WTC11 (cell line): ENCODE measurements at regions not wholly inside any gene's neighbourhood (a gene's known extent, or its start where the extent isn't known, plus 50 kb on each side); places are given as distances from the start of the nearest gene placed in this dataset.

Experiments used
- ATAC-seq: fragments of 200-7000 bp; cut with Tn5 transposase; 2 replicates; pipeline ENCODE4 v1.10.0; 2021; ENCODE audit warnings: mild to moderate bottlenecking, moderate library complexity
- CTCF ChIA-PET: fragments of 300-600 bp; sonication (Branson Sonifier 250); formaldehyde crosslinking; loops from one replicate; lab custom pipeline; 2021; ENCODE audit warnings: antibody characterized with exemption; lab: Charles Lee
- POLR2A ChIA-PET: fragments of 350-600 bp; sonication (Branson Sonifier 250); formaldehyde crosslinking; loops from one replicate; lab custom pipeline; 2021; ENCODE audit warnings: antibody characterized with exemption; lab: Charles Lee
- DNase-seq: peaks from one replicate; pipeline ENCODE4 v3.0.0; 2021; ENCODE audit warnings: low spot score
- H3K27ac Mint-ChIP-seq: 2 replicates; pipeline ENCODE4 v1.8.0; 2021; ENCODE audit warnings: mixed read lengths
- H3K27me3 Mint-ChIP-seq: 2 replicates; pipeline ENCODE4 v1.8.0; 2021; ENCODE audit warnings: low read depth, mild to moderate bottlenecking, moderate library complexity, mixed read lengths
- H3K36me3 Mint-ChIP-seq: 2 replicates; pipeline ENCODE4 v1.8.0; 2021; ENCODE audit warnings: mixed read lengths
- H3K4me1 Mint-ChIP-seq: 2 replicates; pipeline ENCODE4 v1.8.0; 2022; ENCODE audit warnings: mixed read lengths
- H3K4me3 Mint-ChIP-seq: 2 replicates; pipeline ENCODE4 v1.8.0; 2021; ENCODE audit warnings: mild to moderate bottlenecking, moderate library complexity, mixed read lengths
- H3K9me3 Mint-ChIP-seq: 2 replicates; pipeline ENCODE4 v1.8.0; 2021; ENCODE audit warnings: mixed read lengths
- CREB1 ChIP-seq: sonication (generic); formaldehyde crosslinking; IDR thresholded peaks from 2 replicates; pipeline ENCODE4 v1.8.0; 2023; ENCODE audit warnings: mild to moderate bottlenecking, missing genetic modification reagents
- EMX1 ChIP-seq: fragments of 250-450 bp; sonication (Bioruptor Pico); IDR thresholded peaks from 2 replicates; pipeline ENCODE4 v1.8.0; 2021; ENCODE audit warnings: mild to moderate bottlenecking
- NR3C1 ChIP-seq: sonication (generic); formaldehyde crosslinking; conservative IDR thresholded peaks from 2 replicates; pipeline ENCODE4 v1.8.1; 2023; ENCODE audit warnings: low read depth, mild to moderate bottlenecking, missing genetic modification reagents
- RELA ChIP-seq: sonication (generic); formaldehyde crosslinking; IDR thresholded peaks from 2 replicates; pipeline ENCODE4 v1.8.1; 2022; ENCODE audit warnings: missing genetic modification reagents, mild to moderate bottlenecking, borderline replicate concordance
- TP53 ChIP-seq: sonication (generic); formaldehyde crosslinking; IDR thresholded peaks from 2 replicates; pipeline ENCODE4 v1.8.1; 2023; ENCODE audit warnings: mild to moderate bottlenecking, missing genetic modification reagents
- ZNF121 ChIP-seq: sonication (generic); formaldehyde crosslinking; IDR thresholded peaks from 2 replicates; pipeline ENCODE4 v1.8.0; 2023; ENCODE audit warnings: missing genetic modification reagents
- ZNF219 ChIP-seq: sonication (generic); formaldehyde crosslinking; IDR thresholded peaks from 2 replicates; pipeline ENCODE4 v1.8.0; 2023; ENCODE audit warnings: missing genetic modification reagents, mild to moderate bottlenecking, borderline replicate concordance
- ZNF232 ChIP-seq: sonication (generic); formaldehyde crosslinking; IDR thresholded peaks from 2 replicates; pipeline ENCODE4 v1.8.0; 2022; ENCODE audit warnings: mild to moderate bottlenecking, missing genetic modification reagents
- TF ChIP-seq, protein P1 (sequence below): sonication (generic); formaldehyde crosslinking; IDR thresholded peaks from 2 replicates; pipeline ENCODE4 v1.8.0; 2022; ENCODE audit warnings: missing genetic modification reagents
- TF ChIP-seq, protein P2 (sequence below): sonication (generic); formaldehyde crosslinking; IDR thresholded peaks from 2 replicates; pipeline ENCODE4 v1.8.0; 2023; ENCODE audit warnings: missing genetic modification reagents
- TF ChIP-seq, protein P3 (sequence below): sonication (generic); formaldehyde crosslinking; IDR thresholded peaks from 2 replicates; pipeline ENCODE4 v1.8.0; 2022; ENCODE audit warnings: mild to moderate bottlenecking, missing genetic modification reagents
- TF ChIP-seq, protein P4 (sequence below): fragments of 250-450 bp; sonication (Bioruptor Pico); IDR thresholded peaks from 2 replicates; pipeline ENCODE4 v1.9.0; 2021; ENCODE audit warnings: mild to moderate bottlenecking
- TF ChIP-seq, protein P5 (sequence below): sonication (generic); formaldehyde crosslinking; IDR thresholded peaks from 2 replicates; pipeline ENCODE4 v1.8.1; 2023; ENCODE audit warnings: mild to moderate bottlenecking, missing genetic modification reagents, borderline replicate concordance
- TF ChIP-seq, protein P6 (sequence below): sonication (generic); formaldehyde crosslinking; IDR thresholded peaks from 2 replicates; pipeline ENCODE4 v1.8.1; 2022; ENCODE audit warnings: missing genetic modification reagents, borderline replicate concordance
- TF ChIP-seq, protein P7 (sequence below): fragments of 250-450 bp; sonication (Bioruptor Pico); IDR thresholded peaks from 2 replicates; pipeline ENCODE4 v1.9.0; 2021; ENCODE audit warnings: moderate library complexity, mild to moderate bottlenecking, inconsistent platforms, borderline replicate concordance
- TF ChIP-seq, protein P8 (sequence below): sonication (generic); formaldehyde crosslinking; IDR thresholded peaks from 2 replicates; pipeline ENCODE4 v1.8.1; 2022; ENCODE audit warnings: low read depth, missing genetic modification reagents, borderline replicate concordance

DNA sequence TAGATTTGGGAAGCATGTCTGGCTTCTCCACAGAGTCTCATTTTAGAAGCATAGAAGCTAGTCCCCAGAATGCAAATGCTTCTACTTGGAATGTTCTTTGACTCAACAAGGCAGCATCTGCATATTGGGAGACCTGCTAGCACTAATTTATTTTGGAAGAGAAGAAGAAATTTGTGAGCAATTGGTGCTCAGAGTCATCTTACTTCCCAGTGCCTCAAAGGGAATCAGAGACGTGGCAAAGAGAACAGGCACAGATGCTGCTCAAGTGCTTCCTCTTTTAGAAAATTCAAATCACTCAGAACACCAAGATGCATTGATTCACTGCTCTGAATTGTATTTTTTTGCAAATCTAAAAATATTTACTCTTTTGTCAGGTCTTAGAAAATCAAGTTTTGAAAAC lies 255.7 kb downstream of the BRINP2 start (continued):
- TF ChIP-seq, protein P1, sequence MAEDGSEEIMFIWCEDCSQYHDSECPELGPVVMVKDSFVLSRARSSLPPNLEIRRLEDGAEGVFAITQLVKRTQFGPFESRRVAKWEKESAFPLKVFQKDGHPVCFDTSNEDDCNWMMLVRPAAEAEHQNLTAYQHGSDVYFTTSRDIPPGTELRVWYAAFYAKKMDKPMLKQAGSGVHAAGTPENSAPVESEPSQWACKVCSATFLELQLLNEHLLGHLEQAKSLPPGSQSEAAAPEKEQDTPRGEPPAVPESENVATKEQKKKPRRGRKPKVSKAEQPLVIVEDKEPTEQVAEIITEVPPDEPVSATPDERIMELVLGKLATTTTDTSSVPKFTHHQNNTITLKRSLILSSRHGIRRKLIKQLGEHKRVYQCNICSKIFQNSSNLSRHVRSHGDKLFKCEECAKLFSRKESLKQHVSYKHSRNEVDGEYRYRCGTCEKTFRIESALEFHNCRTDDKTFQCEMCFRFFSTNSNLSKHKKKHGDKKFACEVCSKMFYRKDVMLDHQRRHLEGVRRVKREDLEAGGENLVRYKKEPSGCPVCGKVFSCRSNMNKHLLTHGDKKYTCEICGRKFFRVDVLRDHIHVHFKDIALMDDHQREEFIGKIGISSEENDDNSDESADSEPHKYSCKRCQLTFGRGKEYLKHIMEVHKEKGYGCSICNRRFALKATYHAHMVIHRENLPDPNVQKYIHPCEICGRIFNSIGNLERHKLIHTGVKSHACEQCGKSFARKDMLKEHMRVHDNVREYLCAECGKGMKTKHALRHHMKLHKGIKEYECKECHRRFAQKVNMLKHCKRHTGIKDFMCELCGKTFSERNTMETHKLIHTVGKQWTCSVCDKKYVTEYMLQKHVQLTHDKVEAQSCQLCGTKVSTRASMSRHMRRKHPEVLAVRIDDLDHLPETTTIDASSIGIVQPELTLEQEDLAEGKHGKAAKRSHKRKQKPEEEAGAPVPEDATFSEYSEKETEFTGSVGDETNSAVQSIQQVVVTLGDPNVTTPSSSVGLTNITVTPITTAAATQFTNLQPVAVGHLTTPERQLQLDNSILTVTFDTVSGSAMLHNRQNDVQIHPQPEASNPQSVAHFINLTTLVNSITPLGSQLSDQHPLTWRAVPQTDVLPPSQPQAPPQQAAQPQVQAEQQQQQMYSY = no peak
- TF ChIP-seq ZNF219 (CRISPR knock-in tag) = no peak

DNA sequence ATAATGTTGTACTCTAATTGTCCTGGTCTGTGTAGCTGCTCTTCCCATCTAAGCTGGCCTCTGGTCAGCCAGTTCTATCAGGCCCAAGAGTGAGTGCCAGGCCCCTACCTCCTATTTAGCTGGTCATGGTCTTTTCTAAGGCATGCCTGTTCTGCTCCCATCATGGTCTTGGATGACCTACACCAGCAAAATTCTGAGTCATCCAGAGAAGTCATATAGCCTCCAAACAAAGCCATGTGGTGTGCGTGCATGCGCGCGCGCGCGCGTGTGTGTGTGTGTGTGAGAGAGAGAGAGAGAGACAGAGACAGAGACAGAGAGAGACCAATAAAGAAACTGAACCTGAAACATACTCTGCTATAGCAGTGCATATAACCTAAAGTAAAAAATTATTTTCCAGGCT lies 254.4 kb downstream of the BRINP2 start:
- no peaks in the 10 kb centered on the region for H3K4me1 Mint-ChIP-seq
- TF ChIP-seq, protein P2, sequence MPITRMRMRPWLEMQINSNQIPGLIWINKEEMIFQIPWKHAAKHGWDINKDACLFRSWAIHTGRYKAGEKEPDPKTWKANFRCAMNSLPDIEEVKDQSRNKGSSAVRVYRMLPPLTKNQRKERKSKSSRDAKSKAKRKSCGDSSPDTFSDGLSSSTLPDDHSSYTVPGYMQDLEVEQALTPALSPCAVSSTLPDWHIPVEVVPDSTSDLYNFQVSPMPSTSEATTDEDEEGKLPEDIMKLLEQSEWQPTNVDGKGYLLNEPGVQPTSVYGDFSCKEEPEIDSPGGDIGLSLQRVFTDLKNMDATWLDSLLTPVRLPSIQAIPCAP (CRISPR knock-in tag) = no peak
- ATAC-seq (no peak), DNase-seq (no peak)
- H3K27ac Mint-ChIP-seq = no peak overlapping the region
- H3K36me3 Mint-ChIP-seq = no peaks in the 10 kb centered on the region
- H3K27me3 Mint-ChIP-seq = no peaks in the 10 kb centered on the region
- no peak overlapping the region for H3K4me3 Mint-ChIP-seq
- H3K9me3 Mint-ChIP-seq = no peaks in the 10 kb centered on the region
- CTCF ChIA-PET = no interaction called here
- POLR2A ChIA-PET = no interaction called here

DNA sequence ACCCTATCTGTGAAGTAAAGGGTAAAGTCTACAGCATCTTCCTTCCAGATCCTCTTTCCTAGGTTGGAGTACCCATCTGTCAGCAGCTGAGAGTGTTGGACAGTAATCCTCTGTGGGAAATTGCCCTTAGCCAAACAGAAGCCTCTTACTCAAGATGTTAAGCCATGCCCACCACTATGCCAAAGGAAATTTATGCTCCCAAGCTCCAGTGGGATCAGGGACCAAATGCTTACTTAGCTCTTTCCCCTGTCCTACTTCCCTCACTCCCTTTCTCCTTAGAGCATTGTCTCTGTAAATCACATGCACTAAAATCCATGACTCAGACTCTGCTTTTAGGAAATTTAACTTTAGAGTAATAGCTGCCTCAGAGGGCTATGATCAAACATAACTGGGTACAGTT lies 254.0 kb downstream of the BRINP2 start:
- POLR2A ChIA-PET = no interaction called here
- Mint-ChIP-seq H3K9me3 (no peaks in the 10 kb centered on the region), H3K27me3 (no peaks in the 10 kb centered on the region), H3K36me3 (no peaks in the 10 kb centered on the region), H3K4me3 (no peak overlapping the region), H3K27ac (no peak overlapping the region), H3K4me1 (no peaks in the 10 kb centered on the region)
- TF ChIP-seq, protein P3, sequence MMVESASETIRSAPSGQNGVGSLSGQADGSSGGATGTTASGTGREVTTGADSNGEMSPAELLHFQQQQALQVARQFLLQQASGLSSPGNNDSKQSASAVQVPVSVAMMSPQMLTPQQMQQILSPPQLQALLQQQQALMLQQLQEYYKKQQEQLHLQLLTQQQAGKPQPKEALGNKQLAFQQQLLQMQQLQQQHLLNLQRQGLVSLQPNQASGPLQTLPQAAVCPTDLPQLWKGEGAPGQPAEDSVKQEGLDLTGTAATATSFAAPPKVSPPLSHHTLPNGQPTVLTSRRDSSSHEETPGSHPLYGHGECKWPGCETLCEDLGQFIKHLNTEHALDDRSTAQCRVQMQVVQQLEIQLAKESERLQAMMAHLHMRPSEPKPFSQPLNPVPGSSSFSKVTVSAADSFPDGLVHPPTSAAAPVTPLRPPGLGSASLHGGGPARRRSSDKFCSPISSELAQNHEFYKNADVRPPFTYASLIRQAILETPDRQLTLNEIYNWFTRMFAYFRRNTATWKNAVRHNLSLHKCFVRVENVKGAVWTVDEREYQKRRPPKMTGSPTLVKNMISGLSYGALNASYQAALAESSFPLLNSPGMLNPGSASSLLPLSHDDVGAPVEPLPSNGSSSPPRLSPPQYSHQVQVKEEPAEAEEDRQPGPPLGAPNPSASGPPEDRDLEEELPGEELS (CRISPR knock-in tag) = no peak
- TF ChIP-seq, protein P4, sequence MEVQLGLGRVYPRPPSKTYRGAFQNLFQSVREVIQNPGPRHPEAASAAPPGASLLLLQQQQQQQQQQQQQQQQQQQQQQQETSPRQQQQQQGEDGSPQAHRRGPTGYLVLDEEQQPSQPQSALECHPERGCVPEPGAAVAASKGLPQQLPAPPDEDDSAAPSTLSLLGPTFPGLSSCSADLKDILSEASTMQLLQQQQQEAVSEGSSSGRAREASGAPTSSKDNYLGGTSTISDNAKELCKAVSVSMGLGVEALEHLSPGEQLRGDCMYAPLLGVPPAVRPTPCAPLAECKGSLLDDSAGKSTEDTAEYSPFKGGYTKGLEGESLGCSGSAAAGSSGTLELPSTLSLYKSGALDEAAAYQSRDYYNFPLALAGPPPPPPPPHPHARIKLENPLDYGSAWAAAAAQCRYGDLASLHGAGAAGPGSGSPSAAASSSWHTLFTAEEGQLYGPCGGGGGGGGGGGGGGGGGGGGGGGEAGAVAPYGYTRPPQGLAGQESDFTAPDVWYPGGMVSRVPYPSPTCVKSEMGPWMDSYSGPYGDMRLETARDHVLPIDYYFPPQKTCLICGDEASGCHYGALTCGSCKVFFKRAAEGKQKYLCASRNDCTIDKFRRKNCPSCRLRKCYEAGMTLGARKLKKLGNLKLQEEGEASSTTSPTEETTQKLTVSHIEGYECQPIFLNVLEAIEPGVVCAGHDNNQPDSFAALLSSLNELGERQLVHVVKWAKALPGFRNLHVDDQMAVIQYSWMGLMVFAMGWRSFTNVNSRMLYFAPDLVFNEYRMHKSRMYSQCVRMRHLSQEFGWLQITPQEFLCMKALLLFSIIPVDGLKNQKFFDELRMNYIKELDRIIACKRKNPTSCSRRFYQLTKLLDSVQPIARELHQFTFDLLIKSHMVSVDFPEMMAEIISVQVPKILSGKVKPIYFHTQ (CRISPR knock-in tag) = no peak
- TF ChIP-seq RELA (CRISPR knock-in tag) = no peak
- TF ChIP-seq, protein P5, sequence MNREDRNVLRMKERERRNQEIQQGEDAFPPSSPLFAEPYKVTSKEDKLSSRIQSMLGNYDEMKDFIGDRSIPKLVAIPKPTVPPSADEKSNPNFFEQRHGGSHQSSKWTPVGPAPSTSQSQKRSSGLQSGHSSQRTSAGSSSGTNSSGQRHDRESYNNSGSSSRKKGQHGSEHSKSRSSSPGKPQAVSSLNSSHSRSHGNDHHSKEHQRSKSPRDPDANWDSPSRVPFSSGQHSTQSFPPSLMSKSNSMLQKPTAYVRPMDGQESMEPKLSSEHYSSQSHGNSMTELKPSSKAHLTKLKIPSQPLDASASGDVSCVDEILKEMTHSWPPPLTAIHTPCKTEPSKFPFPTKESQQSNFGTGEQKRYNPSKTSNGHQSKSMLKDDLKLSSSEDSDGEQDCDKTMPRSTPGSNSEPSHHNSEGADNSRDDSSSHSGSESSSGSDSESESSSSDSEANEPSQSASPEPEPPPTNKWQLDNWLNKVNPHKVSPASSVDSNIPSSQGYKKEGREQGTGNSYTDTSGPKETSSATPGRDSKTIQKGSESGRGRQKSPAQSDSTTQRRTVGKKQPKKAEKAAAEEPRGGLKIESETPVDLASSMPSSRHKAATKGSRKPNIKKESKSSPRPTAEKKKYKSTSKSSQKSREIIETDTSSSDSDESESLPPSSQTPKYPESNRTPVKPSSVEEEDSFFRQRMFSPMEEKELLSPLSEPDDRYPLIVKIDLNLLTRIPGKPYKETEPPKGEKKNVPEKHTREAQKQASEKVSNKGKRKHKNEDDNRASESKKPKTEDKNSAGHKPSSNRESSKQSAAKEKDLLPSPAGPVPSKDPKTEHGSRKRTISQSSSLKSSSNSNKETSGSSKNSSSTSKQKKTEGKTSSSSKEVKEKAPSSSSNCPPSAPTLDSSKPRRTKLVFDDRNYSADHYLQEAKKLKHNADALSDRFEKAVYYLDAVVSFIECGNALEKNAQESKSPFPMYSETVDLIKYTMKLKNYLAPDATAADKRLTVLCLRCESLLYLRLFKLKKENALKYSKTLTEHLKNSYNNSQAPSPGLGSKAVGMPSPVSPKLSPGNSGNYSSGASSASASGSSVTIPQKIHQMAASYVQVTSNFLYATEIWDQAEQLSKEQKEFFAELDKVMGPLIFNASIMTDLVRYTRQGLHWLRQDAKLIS (CRISPR knock-in tag) = no peak
- no peak for TF ChIP-seq NR3C1
- TF ChIP-seq CREB1 = no peak
- TF ChIP-seq ZNF121 (CRISPR knock-in tag) = no peak
- no peak for TF ChIP-seq TP53 (CRISPR knock-in tag)
- TF ChIP-seq, protein P6, sequence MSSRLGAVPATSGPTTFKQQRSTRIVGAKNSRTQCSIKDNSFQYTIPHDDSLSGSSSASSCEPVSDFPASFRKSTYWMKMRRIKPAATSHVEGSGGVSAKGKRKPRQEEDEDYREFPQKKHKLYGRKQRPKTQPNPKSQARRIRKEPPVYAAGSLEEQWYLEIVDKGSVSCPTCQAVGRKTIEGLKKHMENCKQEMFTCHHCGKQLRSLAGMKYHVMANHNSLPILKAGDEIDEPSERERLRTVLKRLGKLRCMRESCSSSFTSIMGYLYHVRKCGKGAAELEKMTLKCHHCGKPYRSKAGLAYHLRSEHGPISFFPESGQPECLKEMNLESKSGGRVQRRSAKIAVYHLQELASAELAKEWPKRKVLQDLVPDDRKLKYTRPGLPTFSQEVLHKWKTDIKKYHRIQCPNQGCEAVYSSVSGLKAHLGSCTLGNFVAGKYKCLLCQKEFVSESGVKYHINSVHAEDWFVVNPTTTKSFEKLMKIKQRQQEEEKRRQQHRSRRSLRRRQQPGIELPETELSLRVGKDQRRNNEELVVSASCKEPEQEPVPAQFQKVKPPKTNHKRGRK = no peak
- no peak for TF ChIP-seq EMX1 (CRISPR knock-in tag)
- TF ChIP-seq, protein P7, sequence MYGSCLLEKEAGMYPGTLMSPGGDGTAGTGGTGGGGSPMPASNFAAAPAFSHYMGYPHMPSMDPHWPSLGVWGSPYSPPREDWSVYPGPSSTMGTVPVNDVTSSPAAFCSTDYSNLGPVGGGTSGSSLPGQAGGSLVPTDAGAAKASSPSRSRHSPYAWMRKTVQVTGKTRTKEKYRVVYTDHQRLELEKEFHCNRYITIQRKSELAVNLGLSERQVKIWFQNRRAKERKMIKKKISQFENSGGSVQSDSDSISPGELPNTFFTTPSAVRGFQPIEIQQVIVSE (CRISPR knock-in tag) = no peak
- TF ChIP-seq, protein P8, sequence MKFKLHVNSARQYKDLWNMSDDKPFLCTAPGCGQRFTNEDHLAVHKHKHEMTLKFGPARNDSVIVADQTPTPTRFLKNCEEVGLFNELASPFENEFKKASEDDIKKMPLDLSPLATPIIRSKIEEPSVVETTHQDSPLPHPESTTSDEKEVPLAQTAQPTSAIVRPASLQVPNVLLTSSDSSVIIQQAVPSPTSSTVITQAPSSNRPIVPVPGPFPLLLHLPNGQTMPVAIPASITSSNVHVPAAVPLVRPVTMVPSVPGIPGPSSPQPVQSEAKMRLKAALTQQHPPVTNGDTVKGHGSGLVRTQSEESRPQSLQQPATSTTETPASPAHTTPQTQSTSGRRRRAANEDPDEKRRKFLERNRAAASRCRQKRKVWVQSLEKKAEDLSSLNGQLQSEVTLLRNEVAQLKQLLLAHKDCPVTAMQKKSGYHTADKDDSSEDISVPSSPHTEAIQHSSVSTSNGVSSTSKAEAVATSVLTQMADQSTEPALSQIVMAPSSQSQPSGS = no peak
- no peak for TF ChIP-seq ZNF232 (CRISPR knock-in tag)
- ATAC-seq (no peak), DNase-seq (no peak)
- CTCF ChIA-PET = no interaction called here
